ENCODE measurements at regions not wholly inside any gene's neighbourhood (a gene's known extent, or its start where the extent isn't known, plus 50 kb on each side); places are given as distances from the start of the nearest gene placed in this dataset.

DNA sequence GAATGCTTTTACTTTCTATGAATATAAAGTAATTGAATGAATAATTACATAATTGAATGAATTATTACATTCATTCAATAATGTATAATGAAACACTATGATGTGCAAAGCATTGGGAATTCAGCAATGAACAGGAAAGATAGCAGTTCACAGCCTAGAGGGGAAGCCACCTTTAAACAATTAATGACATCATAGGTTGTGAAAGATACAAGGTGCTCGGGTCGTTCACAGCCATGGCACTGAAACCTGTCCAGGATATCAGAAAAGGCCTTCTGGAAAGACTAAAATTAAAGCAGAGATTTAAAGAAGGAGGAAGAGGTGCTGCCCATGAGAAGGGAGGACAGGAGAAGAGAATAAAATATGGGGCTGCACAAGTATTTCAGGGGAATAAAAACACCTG, 171.4 kb upstream of the KLF4 start:
- H3K4me3 ChIP-seq = no peak overlapping the region
- H3K9me3 ChIP-seq = no peaks in the 10 kb centered on the region
- no peaks in the 10 kb centered on the region for H3K27me3 ChIP-seq
- H3K27ac ChIP-seq (replicated peaks in 1 of 4) = no peak overlapping the region
- TF ChIP-seq POLR2A (IDR thresholded peaks at IDR 0.05; ENCODE audit: low read depth) (no peak), EP300 (IDR thresholded peaks at IDR 0.05) (no peak), POLR2AphosphoS5 (IDR thresholded peaks at IDR 0.05) (no peak)
- TF ChIP-seq, protein P1, sequence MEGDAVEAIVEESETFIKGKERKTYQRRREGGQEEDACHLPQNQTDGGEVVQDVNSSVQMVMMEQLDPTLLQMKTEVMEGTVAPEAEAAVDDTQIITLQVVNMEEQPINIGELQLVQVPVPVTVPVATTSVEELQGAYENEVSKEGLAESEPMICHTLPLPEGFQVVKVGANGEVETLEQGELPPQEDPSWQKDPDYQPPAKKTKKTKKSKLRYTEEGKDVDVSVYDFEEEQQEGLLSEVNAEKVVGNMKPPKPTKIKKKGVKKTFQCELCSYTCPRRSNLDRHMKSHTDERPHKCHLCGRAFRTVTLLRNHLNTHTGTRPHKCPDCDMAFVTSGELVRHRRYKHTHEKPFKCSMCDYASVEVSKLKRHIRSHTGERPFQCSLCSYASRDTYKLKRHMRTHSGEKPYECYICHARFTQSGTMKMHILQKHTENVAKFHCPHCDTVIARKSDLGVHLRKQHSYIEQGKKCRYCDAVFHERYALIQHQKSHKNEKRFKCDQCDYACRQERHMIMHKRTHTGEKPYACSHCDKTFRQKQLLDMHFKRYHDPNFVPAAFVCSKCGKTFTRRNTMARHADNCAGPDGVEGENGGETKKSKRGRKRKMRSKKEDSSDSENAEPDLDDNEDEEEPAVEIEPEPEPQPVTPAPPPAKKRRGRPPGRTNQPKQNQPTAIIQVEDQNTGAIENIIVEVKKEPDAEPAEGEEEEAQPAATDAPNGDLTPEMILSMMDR (IDR thresholded peaks at IDR 0.05) = no peak
- H3K36me3 ChIP-seq = no peaks in the 10 kb centered on the region
- H3K4me1 ChIP-seq = no peaks in the 10 kb centered on the region
- WGBS = 78% methylated on average over 2 of the region's 2 CpGs
- intact Hi-C loops (cut with DNase I) = no loop called here
- no peak for DNase-seq (ENCODE audit: extremely low spot score)

DNA sequence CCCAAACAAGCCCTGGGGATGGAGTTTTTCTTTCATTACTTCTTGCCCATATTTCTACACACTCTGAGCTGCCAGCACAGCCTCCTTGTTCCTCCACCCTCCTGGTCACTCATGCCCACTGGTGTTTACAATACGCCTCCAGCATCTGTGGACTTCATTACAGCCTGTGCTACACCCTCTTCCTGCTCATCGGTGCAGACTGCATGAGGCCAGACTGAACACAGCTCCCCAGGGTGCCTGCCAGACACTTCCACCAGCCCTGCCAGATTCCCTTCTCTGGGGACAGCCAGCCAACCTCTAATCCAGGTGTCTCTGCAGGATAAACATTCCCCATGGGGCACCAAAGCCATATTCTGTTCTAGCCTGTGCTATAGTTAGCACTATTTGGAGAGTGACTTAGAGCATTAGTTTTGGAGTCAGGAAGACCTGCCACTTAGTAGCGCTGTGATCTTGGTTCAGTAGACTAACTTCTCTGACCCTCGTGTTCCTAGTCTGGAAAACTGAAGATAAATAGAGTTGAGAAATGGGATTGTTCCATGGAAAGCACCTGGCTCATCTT, 163.8 kb upstream of the KLF4 start:
- Histone ChIP-seq H3K4me3 (no peak overlapping the region), H3K27me3 (no peaks in the 10 kb centered on the region), H3K9me3 (no peaks in the 10 kb centered on the region), H3K4me1 (peaks cover 0 to 10% (median 5%) of the 10 kb centered on the region in 4 donors), H3K27ac (replicated peaks in 1 of 4) (no peak overlapping the region), H3K36me3 (no peaks in the 10 kb centered on the region)
- intact Hi-C loops (cut with DNase I) = no loop called here
- TF ChIP-seq POLR2A (IDR thresholded peaks at IDR 0.05; ENCODE audit: low read depth) = no peak
- TF ChIP-seq, protein P1 (IDR thresholded peaks at IDR 0.05) = no peak
- TF ChIP-seq POLR2AphosphoS5 (IDR thresholded peaks at IDR 0.05) = no peak
- TF ChIP-seq EP300 (IDR thresholded peaks at IDR 0.05) = no peak
- WGBS = 19% methylated on average over 4 of the region's 4 CpGs
- DNase-seq (ENCODE audit: extremely low spot score) = no peak

DNA sequence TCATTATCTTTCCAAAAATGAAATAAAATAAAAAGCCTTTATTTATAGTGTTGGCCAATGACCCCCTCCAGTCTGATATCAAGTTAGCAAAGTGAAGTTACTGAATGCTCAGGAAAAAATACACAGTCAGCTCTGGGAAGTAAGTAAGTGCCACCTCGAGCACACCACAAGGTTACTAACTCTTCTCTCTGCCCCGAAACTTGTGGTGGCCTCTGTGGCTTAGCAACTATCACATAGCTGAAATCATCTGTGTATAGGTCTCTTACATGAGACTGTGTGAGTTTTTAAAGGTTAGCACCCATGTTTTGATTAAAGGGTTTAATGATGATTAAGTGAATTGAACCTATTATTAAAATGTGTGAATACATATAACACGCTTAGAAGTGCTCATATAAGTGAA, 161.4 kb upstream of the KLF4 start:
- no peaks in the 10 kb centered on the region for H3K36me3 ChIP-seq
- no peak overlapping the region for H3K27ac ChIP-seq (replicated peaks in 1 of 4)
- intact Hi-C loops (cut with DNase I) = no loop called here
- H3K9me3 ChIP-seq = no peaks in the 10 kb centered on the region
- no peaks in the 10 kb centered on the region for H3K27me3 ChIP-seq
- WGBS = 100% methylated on average over 3 of the region's 3 CpGs
- TF ChIP-seq POLR2AphosphoS5 (IDR thresholded peaks at IDR 0.05) (no peak), EP300 (IDR thresholded peaks at IDR 0.05) (no peak), POLR2A (IDR thresholded peaks at IDR 0.05; ENCODE audit: low read depth) (no peak)
- TF ChIP-seq, protein P1 (IDR thresholded peaks at IDR 0.05) = no peak
- H3K4me3 ChIP-seq = no peak overlapping the region
- peaks cover 0 to 10% (median 5%) of the 10 kb centered on the region in 4 donors for H3K4me1 ChIP-seq
- DNase-seq (ENCODE audit: extremely low spot score) = no peak

DNA sequence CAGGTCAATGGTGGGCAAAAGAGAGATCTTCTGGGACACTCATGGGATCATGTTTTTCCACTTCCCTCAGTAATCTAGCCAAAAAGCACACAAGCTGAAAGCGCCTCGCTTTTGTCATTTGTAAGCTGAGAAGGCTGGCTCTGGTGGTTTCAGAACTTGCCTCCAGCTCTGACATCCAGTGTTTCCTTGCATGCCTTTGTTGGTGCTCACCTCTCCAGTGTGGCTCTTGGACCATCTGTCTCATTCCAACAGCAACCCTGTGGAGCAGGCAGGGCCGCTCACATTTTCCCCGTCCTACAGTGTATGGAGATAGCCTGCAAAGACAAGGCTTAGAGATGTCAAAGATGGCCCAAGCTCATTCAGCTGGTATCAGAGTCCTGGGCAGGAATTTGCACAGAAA, 160.8 kb upstream of the KLF4 start:
- no peak for DNase-seq (ENCODE audit: extremely low spot score)
- H3K36me3 ChIP-seq = no peaks in the 10 kb centered on the region
- no peak overlapping the region for H3K27ac ChIP-seq (replicated peaks in 1 of 4)
- 95% methylated on average over 4 of the region's 4 CpGs for WGBS
- TF ChIP-seq POLR2A (IDR thresholded peaks at IDR 0.05; ENCODE audit: low read depth) = no peak
- TF ChIP-seq, protein P1 (IDR thresholded peaks at IDR 0.05) = no peak
- TF ChIP-seq POLR2AphosphoS5 (IDR thresholded peaks at IDR 0.05) = no peak
- no peak for TF ChIP-seq EP300 (IDR thresholded peaks at IDR 0.05)
- H3K4me3 ChIP-seq = no peak overlapping the region
- intact Hi-C loops (cut with DNase I) = no loop called here
- no peaks in the 10 kb centered on the region for H3K27me3 ChIP-seq
- peaks cover 2 to 12% (median 9%) of the 10 kb centered on the region in 4 donors for H3K4me1 ChIP-seq
- H3K9me3 ChIP-seq = no peaks in the 10 kb centered on the region

DNA sequence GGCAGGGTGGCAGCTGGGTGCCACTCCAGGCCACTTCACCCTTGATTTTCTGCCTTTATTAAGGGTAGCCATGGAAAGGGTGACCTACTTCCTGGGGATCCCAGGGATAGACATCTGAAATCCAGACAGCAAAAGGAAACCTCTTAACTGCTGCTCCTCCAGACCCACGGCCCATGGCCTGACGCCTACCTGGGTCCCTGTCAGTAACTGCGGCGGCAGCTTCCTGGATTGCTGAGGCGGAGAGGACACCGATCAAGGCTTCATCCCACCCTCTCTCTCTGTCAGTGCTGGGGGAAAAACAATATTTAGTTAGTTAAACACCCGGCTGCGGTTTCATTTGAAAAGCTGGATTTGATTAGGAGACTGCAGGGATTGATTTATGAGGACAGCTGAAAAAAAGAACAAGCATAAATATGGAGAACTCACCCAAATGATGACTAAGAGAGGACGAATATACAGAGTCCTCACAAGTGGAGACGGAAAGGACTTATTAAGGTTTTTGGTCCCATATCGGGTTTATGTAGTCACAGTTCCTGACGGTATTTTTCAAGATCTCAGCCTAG, 158.7 kb upstream of the KLF4 start:
- Histone ChIP-seq H3K36me3 (no peaks in the 10 kb centered on the region), H3K27me3 (no peaks in the 10 kb centered on the region), H3K4me3 (no peak overlapping the region), H3K4me1 (peaks cover 2 to 16% (median 8%) of the 10 kb centered on the region in 4 donors), H3K27ac (replicated peaks in 1 of 4) (no peak overlapping the region), H3K9me3 (no peaks in the 10 kb centered on the region)
- intact Hi-C loops (cut with DNase I) = no loop called here
- no peak for TF ChIP-seq POLR2AphosphoS5 (IDR thresholded peaks at IDR 0.05)
- DNase-seq (ENCODE audit: extremely low spot score) = no peak
- WGBS = 76% methylated on average over 12 of the region's 12 CpGs
